Epithelial cell of prostate (primary cell): ENCODE measurements at regions not wholly inside any gene's neighbourhood (a gene's known extent, or its start where the extent isn't known, plus 50 kb on each side); places are given as distances from the start of the nearest gene placed in this dataset.
A peak's percentile ranks its signal among the peaks of the same experiment; 100 is the strongest.
"Not testable (repeated sequence)": the region's sequence is repeated elsewhere in the genome, so short reads cannot be mapped to it uniquely, and the experiment has no call there.

Experiments
- DNase-seq: peaks from one replicate; pipeline ENCODE4 v3.0.0-alpha.2; 2011; ENCODE audit warnings: low read depth, low spot score
- H3K27ac ChIP-seq: fragments of 450-650 bp; 2 replicates; pipeline ENCODE4 v1.5.1; 2017; ENCODE audit warnings: mild to moderate bottlenecking

- no peak for DNase-seq
- H3K27ac ChIP-seq, result no peak overlapping the region
Observed at GRCh38 chr2:11949732-11950523, 203.5 kb downstream of the LPIN1 start.

- no peak for DNase-seq
- no peak overlapping the region for H3K27ac ChIP-seq
Observed at GRCh38 chr2:11950896-11951295, 204.5 kb downstream of the LPIN1 start.

GRCh38 chr2:11951492-11951891 is 205.1 kb downstream of the LPIN1 start:
- DNase-seq, H3K27ac ChIP-seq: not testable (repeated sequence)

GRCh38 chr2:11953258-11953657 is 206.8 kb downstream of the LPIN1 start:
- DNase-seq, result no peak
- H3K27ac ChIP-seq, result no peak overlapping the region

GRCh38 chr2:11955314-11955713 is 208.9 kb downstream of the LPIN1 start:
- DNase-seq, result no peak
- no peak overlapping the region for H3K27ac ChIP-seq

GRCh38 chr2:11955884-11956291 is 209.5 kb downstream of the LPIN1 start:
- no peak overlapping the region for H3K27ac ChIP-seq
- DNase-seq, result no peak

GRCh38 chr2:11962707-11963328 is 216.4 kb downstream of the LPIN1 start:
- H3K27ac ChIP-seq, result no peak overlapping the region
- no peak for DNase-seq

GRCh38 chr2:11963966-11964365 is 217.5 kb downstream of the LPIN1 start:
- no peak overlapping the region for H3K27ac ChIP-seq
- no peak for DNase-seq

GRCh38 chr2:11967946-11968465 is 221.6 kb downstream of the LPIN1 start:
- no peak overlapping the region for H3K27ac ChIP-seq
- DNase-seq, result peak; percentile 72

GRCh38 chr2:11968521-11968920 is 222.1 kb downstream of the LPIN1 start:
- no peak overlapping the region for H3K27ac ChIP-seq
- no peak for DNase-seq

GRCh38 chr2:11969774-11970173 is 223.3 kb downstream of the LPIN1 start:
- H3K27ac ChIP-seq, result no peak overlapping the region
- no peak for DNase-seq

GRCh38 chr2:11974573-11974972 is 228.1 kb downstream of the LPIN1 start:
- no peak overlapping the region for H3K27ac ChIP-seq
- DNase-seq, result no peak

GRCh38 chr2:11975373-11975772 is 228.9 kb downstream of the LPIN1 start:
- no peak for DNase-seq
- no peak overlapping the region for H3K27ac ChIP-seq

- no peak overlapping the region for H3K27ac ChIP-seq
- DNase-seq, result no peak
Observed at GRCh38 chr2:11976073-11976472, 229.6 kb downstream of the LPIN1 start.

- DNase-seq, result no peak
- H3K27ac ChIP-seq, result no peak overlapping the region
Observed at GRCh38 chr2:11977766-11978524, 231.5 kb downstream of the LPIN1 start.

- DNase-seq, result no peak
- no peak overlapping the region for H3K27ac ChIP-seq
Observed at GRCh38 chr2:11980809-11981208, 234.4 kb downstream of the LPIN1 start.

- no peak overlapping the region for H3K27ac ChIP-seq
- DNase-seq, result no peak
Observed at GRCh38 chr2:11983401-11983800, 237.0 kb downstream of the LPIN1 start.

GRCh38 chr2:11983870-11984269 is 237.4 kb downstream of the LPIN1 start:
- H3K27ac ChIP-seq, result no peak overlapping the region
- no peak for DNase-seq

- DNase-seq, result no peak
- H3K27ac ChIP-seq, result no peak overlapping the region
Observed at GRCh38 chr2:11984316-11985158, 238.1 kb downstream of the LPIN1 start.
